IMR-90 (cell line): ENCODE measurements at regions not wholly inside any gene's neighbourhood (a gene's known extent, or its start where the extent isn't known, plus 50 kb on each side); places are given as distances from the start of the nearest gene placed in this dataset.

Experiments
- ATAC-seq: fragments of 200-7000 bp; cut with Tn5 transposase; 2 replicates; pipeline ENCODE4 v1.9.1; 2020; ENCODE audit warnings: low read depth, mild to moderate bottlenecking, moderate library complexity
- BruUV-seq: library from RNA; stranded (reverse); fragments of 400-500 nt; replicated peaks from 2 replicates; lab custom pipeline; 2021; lab: Mats Ljungman, UMichigan
- CTCF ChIA-PET: fragments of 300-600 bp; formaldehyde crosslinking; extraction: SDS; loops from one replicate; lab custom pipeline; 2021; ENCODE audit warnings: antibody characterized with exemption; lab: Yijun Ruan, JAX
- POLR2A ChIA-PET: fragments of 300-600 bp; sonication (Branson Sonifier 250); formaldehyde crosslinking; loops from one replicate; lab custom pipeline; 2022; ENCODE audit warnings: antibody characterized with exemption; ENCODE audit not compliant: unreplicated experiment; lab: Charles Lee
- DNase-seq: peaks from one replicate; pipeline ENCODE4 v3.0.0; 2013
- H2AFZ ChIP-seq: replicated peaks from 2 replicates; pipeline ENCODE3; 2013; ENCODE audit warnings: low read length, mild to moderate bottlenecking; ENCODE audit not compliant: poor library complexity
- H2AK5ac ChIP-seq: 2 replicates; pipeline ENCODE4 v1.6.1; 2013; ENCODE audit warnings: low read depth, low read length, inconsistent platforms
- H2AK9ac ChIP-seq: replicated peaks from 2 replicates; pipeline ENCODE3; 2013; ENCODE audit warnings: mild to moderate bottlenecking, low read depth, low read length, moderate library complexity; ENCODE audit not compliant: poor library complexity
- H2BK120ac ChIP-seq: 2 replicates; pipeline ENCODE4 v1.6.1; 2013; ENCODE audit warnings: low read depth, low read length, inconsistent platforms
- H2BK15ac ChIP-seq: 3 replicates; pipeline ENCODE4 v1.6.1; 2013; ENCODE audit warnings: low read depth, low read length, inconsistent platforms
- H2BK20ac ChIP-seq: 2 replicates; pipeline ENCODE4 v1.6.1; 2013; ENCODE audit warnings: low read depth, mild to moderate bottlenecking, inconsistent platforms, low read length, moderate library complexity
- H2BK5ac ChIP-seq: 2 replicates; pipeline ENCODE4 v1.6.1; 2013; ENCODE audit warnings: mild to moderate bottlenecking, low read depth, low read length, inconsistent platforms; ENCODE audit not compliant: poor library complexity, severe bottlenecking
- H3K14ac ChIP-seq: replicated peaks from 2 replicates; pipeline ENCODE4 v1.6.1; 2013; ENCODE audit warnings: low read depth, low read length, inconsistent platforms
- H3K18ac ChIP-seq: 2 replicates; pipeline ENCODE4 v1.6.1; 2013; ENCODE audit warnings: low read depth, low read length, control low read depth
- H3K23ac ChIP-seq: 2 replicates; pipeline ENCODE4 v1.6.1; 2013; ENCODE audit warnings: low read depth, low read length, inconsistent platforms
- H3K27ac ChIP-seq: 2 replicates; pipeline ENCODE4 v1.5.1; 2013; ENCODE audit warnings: mild to moderate bottlenecking, control low read depth, low read length; ENCODE audit not compliant: insufficient read depth
- H3K27me3 ChIP-seq: 2 replicates; pipeline ENCODE4 v1.6.1; 2013; ENCODE audit warnings: low read length; ENCODE audit not compliant: control insufficient read depth, insufficient read depth
- H3K36me3 ChIP-seq: 2 replicates; pipeline ENCODE4 v1.6.1; 2013; ENCODE audit warnings: low read length, mixed read lengths; ENCODE audit not compliant: control insufficient read depth, insufficient read depth
- H3K4ac ChIP-seq: 2 replicates; pipeline ENCODE4 v1.6.1; 2013; ENCODE audit warnings: low read depth, low read length, inconsistent platforms
- H3K4me1 ChIP-seq: 2 replicates; pipeline ENCODE4 v1.6.1; 2013; ENCODE audit warnings: low read length, mixed read lengths; ENCODE audit not compliant: control insufficient read depth, insufficient read depth
- H3K4me2 ChIP-seq: 2 replicates; pipeline ENCODE4 v1.6.1; 2013; ENCODE audit warnings: low read depth, mild to moderate bottlenecking, control low read depth, low read length, moderate library complexity
- H3K4me3 ChIP-seq: 2 replicates; pipeline ENCODE4 v1.5.1; 2013; ENCODE audit warnings: low read depth, mild to moderate bottlenecking, control low read depth, low read length, moderate library complexity; ENCODE audit not compliant: insufficient read depth
- H3K56ac ChIP-seq: 2 replicates; pipeline ENCODE4 v1.6.1; 2013; ENCODE audit warnings: low read length, inconsistent platforms; ENCODE audit not compliant: insufficient read depth; ENCODE audit errors: extremely low read depth
- H3K79me1 ChIP-seq, 2 experiments: 2 replicates each; pipeline ENCODE4 v1.6.1; 2013; ENCODE audit warnings: low read length in 2 of 2, inconsistent platforms in 1 of 2, low read depth in 1 of 2
- H3K9ac ChIP-seq: 2 replicates; pipeline ENCODE4 v1.6.1; 2013; ENCODE audit warnings: low read depth, low read length, control low read depth
- H3K9me1 ChIP-seq: 2 replicates; pipeline ENCODE4 v1.6.1; 2013; ENCODE audit warnings: low read length, inconsistent platforms; ENCODE audit not compliant: insufficient read depth
- H3K9me3 ChIP-seq: 2 replicates; pipeline ENCODE4 v1.6.1; 2013; ENCODE audit warnings: low read length; ENCODE audit not compliant: control insufficient read depth, insufficient read depth
- H4K20me1 ChIP-seq: 2 replicates; pipeline ENCODE4 v1.6.1; 2013; ENCODE audit warnings: low read length, inconsistent platforms; ENCODE audit not compliant: insufficient read depth
- H4K5ac ChIP-seq: 2 replicates; pipeline ENCODE4 v1.6.1; 2013; ENCODE audit warnings: mild to moderate bottlenecking, low read depth, low read length, control low read depth
- H4K8ac ChIP-seq, 2 experiments: 2 replicates each; pipeline ENCODE4 v1.6.1; 2013; ENCODE audit warnings: low read depth in 2 of 2, low read length in 2 of 2, control low read depth in 1 of 2, inconsistent platforms in 1 of 2
- H4K91ac ChIP-seq: 2 replicates; pipeline ENCODE4 v1.6.1; 2013; ENCODE audit warnings: low read depth, low read length, inconsistent platforms; ENCODE audit not compliant: insufficient read depth
- BHLHE40 ChIP-seq: fragments of 150-350 bp; IDR thresholded peaks from 2 replicates; pipeline ENCODE4 v1.6.1; 2016; ENCODE audit warnings: mild to moderate bottlenecking, low read depth, low read length
- CTCF ChIP-seq: conservative IDR thresholded peaks from 2 replicates; pipeline ENCODE4 v1.5.1; 2012; ENCODE audit warnings: mild to moderate bottlenecking, low read depth, low read length, improper control_type of control experiment
- ELK1 ChIP-seq: fragments of 150-350 bp; IDR thresholded peaks from 2 replicates; pipeline ENCODE4 v1.6.1; 2016; ENCODE audit warnings: low read depth, mild to moderate bottlenecking, low read length, moderate library complexity, borderline replicate concordance
- MAFK ChIP-seq: IDR thresholded peaks from 2 replicates; pipeline ENCODE4 v1.6.1; 2012; ENCODE audit warnings: low read depth, low read length, improper control_type of control experiment
- MAZ ChIP-seq: IDR thresholded peaks from 2 replicates; pipeline ENCODE4 v1.6.1; 2012; ENCODE audit warnings: low read depth, mild to moderate bottlenecking, low read length, improper control_type of control experiment, moderate library complexity, borderline replicate concordance
- NFE2L2 ChIP-seq: fragments of 150-350 bp; IDR thresholded peaks from 2 replicates; pipeline ENCODE4 v1.6.1; 2016; ENCODE audit warnings: low read depth, mild to moderate bottlenecking, low read length
- POLR2A ChIP-seq: IDR thresholded peaks from 2 replicates; pipeline ENCODE4 v1.6.1; 2012; ENCODE audit warnings: mild to moderate bottlenecking, low read depth, low read length
- RFX5 ChIP-seq: IDR thresholded peaks from 2 replicates; pipeline ENCODE4 v1.8.0; 2012; ENCODE audit warnings: low read depth, mild to moderate bottlenecking, low read length, moderate library complexity
- WGBS, 2 experiments: methylation state at CpG; one replicate each; pipeline versions ENCODE4 v1.1.5 to v1.1.7; 2013; ENCODE audit warnings: missing lambda C conversion rate in 2 of 2; ENCODE audit not compliant: insufficient read length in 1 of 2; ENCODE audit errors: extremely low coverage in 2 of 2; 5-methylcytosine and 5-hydroxymethylcytosine counted together
- dilution Hi-C: fragments of 300-500 bp; cut with HindIII; formaldehyde crosslinking; loops from one replicate; pipeline ENCODE4 v1.14.3; 2018; ENCODE audit warnings: low sequenced_read_pairs; ENCODE audit not compliant: unreplicated experiment
- in situ Hi-C: fragments of 300-500 bp; cut with MboI; formaldehyde crosslinking; loops from 3 replicates; pipeline ENCODE4 v1.14.3; 2019; ENCODE audit warnings: low sequenced_read_pairs, inconsistent platforms, mixed read lengths
- intact Hi-C: fragments of 100-400 bp; cut with micrococcal nuclease; formaldehyde crosslinking; loops from 2 replicates; pipeline ENCODE4 v1.10.0; 2022

- intact Hi-C loops (no loop called here), in situ Hi-C loops (no loop called here), dilution Hi-C loops (no loop called here)
- H2BK5ac ChIP-seq: no peak overlapping the region
- no peaks in the 10 kb centered on the region for H3K4me1 ChIP-seq
- H3K4ac ChIP-seq: no peak overlapping the region
- no peak overlapping the region for H4K5ac ChIP-seq
- TF ChIP-seq CTCF (no peak), RFX5 (no peak), BHLHE40 (no peak), MAZ (no peak), NFE2L2 (no peak), ELK1 (no peak), MAFK (no peak), POLR2A (no peak)
- no peak overlapping the region for H4K91ac ChIP-seq
- ChIA-PET POLR2A (no interaction called here), CTCF (no interaction called here)
- H2AK9ac ChIP-seq: no peak overlapping the region
- no peak overlapping the region for H3K23ac ChIP-seq
- ATAC-seq (no peak), DNase-seq (no peak)
- no TSS peak for BruUV-seq
- H3K9me1 ChIP-seq: no peaks in the 10 kb centered on the region
- no peak overlapping the region for H3K27ac ChIP-seq
- no peak overlapping the region for H3K4me3 ChIP-seq
- H2AK5ac ChIP-seq: no peak overlapping the region
- H3K9me3 ChIP-seq: no peaks in the 10 kb centered on the region
- H3K79me1 ChIP-seq: no peaks in the 10 kb centered on the region
- no peaks in the 10 kb centered on the region for H4K20me1 ChIP-seq
- no peak overlapping the region for H4K8ac ChIP-seq
- no peaks in the 10 kb centered on the region for H3K27me3 ChIP-seq
- H3K4me2 ChIP-seq: no peak overlapping the region
- H2BK20ac ChIP-seq: no peak overlapping the region
- H3K9ac ChIP-seq: no peak overlapping the region
- no peak overlapping the region for H3K14ac ChIP-seq
- H2BK120ac ChIP-seq: no peak overlapping the region
- H3K56ac ChIP-seq: no peak overlapping the region
- no peak overlapping the region for H2BK15ac ChIP-seq
- no CpG with 5 or more reads among the region's 5 CpGs for WGBS, 2 experiments
- H2AFZ ChIP-seq: no peak overlapping the region
- no peaks in the 10 kb centered on the region for H3K36me3 ChIP-seq
- H3K18ac ChIP-seq: no peak overlapping the region
Measured at GRCh38 chr9:13382595-13382994, 103.1 kb upstream of the MPDZ start.
